ENCODE measurements at regions not wholly inside any gene's neighbourhood (a gene's known extent, or its start where the extent isn't known, plus 50 kb on each side); places are given as distances from the start of the nearest gene placed in this dataset.

GRCh38 chr6:54991761-54992330 is 145.3 kb downstream of the FAM83B start:
- no peak for DNase-seq

GRCh38 chr6:54992789-54993188 is 146.2 kb downstream of the FAM83B start:
- DNase-seq: no peak

- no peak for DNase-seq
These were observed 146.7 kb downstream of the FAM83B start for GRCh38 chr6:54993294-54993693.

GRCh38 chr6:54993948-54994347 is 147.4 kb downstream of the FAM83B start:
- no peak for DNase-seq

- DNase-seq: no peak
These were observed 152.0 kb downstream of the FAM83B start for GRCh38 chr6:54998576-54998975.

GRCh38 chr6:55003719-55004430 is 157.3 kb downstream of the FAM83B start:
- no peak for DNase-seq

GRCh38 chr6:55009131-55009530 is 162.6 kb downstream of the FAM83B start:
- DNase-seq: no peak

- DNase-seq: no peak
These were observed 163.3 kb upstream of the HCRTR2 start for GRCh38 chr6:55011034-55011433.

GRCh38 chr6:55012454-55012853 is 161.9 kb upstream of the HCRTR2 start:
- no peak for DNase-seq

GRCh38 chr6:55014321-55015088 is 159.8 kb upstream of the HCRTR2 start:
- DNase-seq: no peak

GRCh38 chr6:55016261-55016660 is 158.1 kb upstream of the HCRTR2 start:
- DNase-seq: no peak

GRCh38 chr6:55017555-55018300 is 156.6 kb upstream of the HCRTR2 start:
- no peak for DNase-seq

GRCh38 chr6:55019591-55019990 is 154.7 kb upstream of the HCRTR2 start:
- DNase-seq: no peak

GRCh38 chr6:55023230-55023629 is 151.1 kb upstream of the HCRTR2 start:
- no peak for DNase-seq

GRCh38 chr6:55033016-55033546 is 141.2 kb upstream of the HCRTR2 start:
- no peak for DNase-seq

- no peak for DNase-seq
These were observed 139.6 kb upstream of the HCRTR2 start for GRCh38 chr6:55034752-55035151.

GRCh38 chr6:55040102-55040848 is 134.0 kb upstream of the HCRTR2 start:
- no peak for DNase-seq

GRCh38 chr6:55046869-55047422 is 127.4 kb upstream of the HCRTR2 start:
- no peak for DNase-seq

- DNase-seq: peak in 1 of 2 donors; percentile 12
These were observed 126.8 kb upstream of the HCRTR2 start for GRCh38 chr6:55047451-55048044.

GRCh38 chr6:55049866-55050265 is 124.4 kb upstream of the HCRTR2 start:
- no peak for DNase-seq

- DNase-seq: no peak
These were observed 121.5 kb upstream of the HCRTR2 start for GRCh38 chr6:55052846-55053245.

- no peak for DNase-seq
These were observed 115.6 kb upstream of the HCRTR2 start for GRCh38 chr6:55058682-55059081.
